HepG2 (cell line): ENCODE measurements at regions not wholly inside any gene's neighbourhood (a gene's known extent, or its start where the extent isn't known, plus 50 kb on each side); places are given as distances from the start of the nearest gene placed in this dataset.
A peak's percentile ranks its signal among the peaks of the same experiment; 100 is the strongest.

Experiments used
- ARID2 ChIP-seq: sonication (generic); formaldehyde crosslinking; IDR thresholded peaks from 2 replicates; pipeline ENCODE4 v1.8.1; 2022; ENCODE audit warnings: mild to moderate bottlenecking, missing genetic modification reagents, borderline replicate concordance
- CENPT ChIP-seq: sonication (generic); formaldehyde crosslinking; IDR thresholded peaks from 2 replicates; pipeline ENCODE4 v1.8.0; 2022; ENCODE audit warnings: low read depth, mild to moderate bottlenecking, moderate library complexity, missing genetic modification reagents
- DPF2 ChIP-seq: sonication (generic); formaldehyde crosslinking; IDR thresholded peaks from 2 replicates; pipeline ENCODE4 v1.4.0; 2020; ENCODE audit warnings: mild to moderate bottlenecking, low read depth, missing genetic modification reagents, borderline replicate concordance
- KDM5B ChIP-seq: sonication (generic); formaldehyde crosslinking; IDR thresholded peaks from 2 replicates; pipeline ENCODE4 v1.4.0; 2020; ENCODE audit warnings: missing genetic modification reagents, mild to moderate bottlenecking, borderline replicate concordance
- MBD4 ChIP-seq: IDR thresholded peaks from 2 replicates; pipeline ENCODE4 v1.6.1; 2012; ENCODE audit warnings: low read length, inconsistent platforms, borderline replicate concordance
- MEF2D ChIP-seq: sonication (generic); formaldehyde crosslinking; IDR thresholded peaks from 2 replicates; pipeline ENCODE4 v1.5.1; 2020; ENCODE audit warnings: mild to moderate bottlenecking, missing genetic modification reagents
- MIER3 ChIP-seq: IDR thresholded peaks from 2 replicates; pipeline ENCODE4 v1.6.1; 2016; ENCODE audit warnings: missing compliant biosample characterization, borderline replicate concordance
- RBAK ChIP-seq: sonication (generic); formaldehyde crosslinking; IDR thresholded peaks from 2 replicates; pipeline ENCODE4 v1.5.1; 2020; ENCODE audit warnings: mild to moderate bottlenecking, missing genetic modification reagents
- RORA ChIP-seq: sonication (generic); formaldehyde crosslinking; IDR thresholded peaks from 2 replicates; pipeline ENCODE4 v1.5.0; 2020; ENCODE audit warnings: mild to moderate bottlenecking, missing genetic modification reagents, moderate library complexity
- SRSF1 ChIP-seq: fragments of 200-400 bp; formaldehyde crosslinking; optimal IDR thresholded peaks from 2 replicates; pipeline ENCODE3; 2017; ENCODE audit warnings: mild to moderate bottlenecking, low read depth, low read length, moderate library complexity
- STAT5B ChIP-seq: sonication (generic); formaldehyde crosslinking; IDR thresholded peaks from 2 replicates; pipeline ENCODE4 v1.4.0; 2020; ENCODE audit warnings: missing genetic modification reagents
- TEAD2 ChIP-seq: sonication (generic); formaldehyde crosslinking; IDR thresholded peaks from 2 replicates; pipeline ENCODE4 v1.9.0; 2021; ENCODE audit warnings: missing genetic modification reagents
- TGIF2 ChIP-seq: IDR thresholded peaks from 2 replicates; pipeline ENCODE4 v1.6.1; 2016; ENCODE audit warnings: control low read depth, missing compliant biosample characterization
- THAP11 ChIP-seq: IDR thresholded peaks from 2 replicates; pipeline ENCODE4 v1.6.1; 2016; ENCODE audit warnings: missing biosample characterization, missing genetic modification reagents
- ZNF703 ChIP-seq: sonication (generic); formaldehyde crosslinking; IDR thresholded peaks from 2 replicates; pipeline ENCODE4 v1.5.1; 2020; ENCODE audit warnings: missing genetic modification reagents, mild to moderate bottlenecking, moderate library complexity, borderline replicate concordance
- ZNF773 ChIP-seq: sonication (generic); formaldehyde crosslinking; IDR thresholded peaks from 2 replicates; pipeline ENCODE4 v1.4.0; 2020; ENCODE audit warnings: missing genetic modification reagents, borderline replicate concordance
- ZSCAN25 ChIP-seq: sonication (generic); formaldehyde crosslinking; IDR thresholded peaks from 2 replicates; pipeline ENCODE4 v1.8.0; 2022; ENCODE audit warnings: mild to moderate bottlenecking, missing genetic modification reagents
- TF ChIP-seq, protein P1 (sequence below): sonication (generic); formaldehyde crosslinking; IDR thresholded peaks from 2 replicates; pipeline ENCODE4 v1.4.0; 2020; ENCODE audit warnings: missing genetic modification reagents
- TF ChIP-seq, protein P2 (sequence below): sonication (generic); formaldehyde crosslinking; IDR thresholded peaks from 2 replicates; pipeline ENCODE4 v1.8.1; 2023; ENCODE audit warnings: missing genetic modification reagents, inconsistent platforms, borderline replicate concordance
- TF ChIP-seq, protein P3 (sequence below): sonication (generic); formaldehyde crosslinking; IDR thresholded peaks from 2 replicates; pipeline ENCODE4 v1.8.0; 2022; ENCODE audit warnings: missing genetic modification reagents, mild to moderate bottlenecking, inconsistent platforms, borderline replicate concordance
- TF ChIP-seq, protein P4 (sequence below): sonication (generic); formaldehyde crosslinking; IDR thresholded peaks from 2 replicates; pipeline ENCODE4 v1.4.0; 2020; ENCODE audit warnings: missing genetic modification reagents
- TF ChIP-seq, protein P5 (sequence below): sonication (generic); formaldehyde crosslinking; conservative IDR thresholded peaks from 2 replicates; pipeline ENCODE4 v1.8.0; 2022; ENCODE audit warnings: low read depth, missing genetic modification reagents

DNA sequence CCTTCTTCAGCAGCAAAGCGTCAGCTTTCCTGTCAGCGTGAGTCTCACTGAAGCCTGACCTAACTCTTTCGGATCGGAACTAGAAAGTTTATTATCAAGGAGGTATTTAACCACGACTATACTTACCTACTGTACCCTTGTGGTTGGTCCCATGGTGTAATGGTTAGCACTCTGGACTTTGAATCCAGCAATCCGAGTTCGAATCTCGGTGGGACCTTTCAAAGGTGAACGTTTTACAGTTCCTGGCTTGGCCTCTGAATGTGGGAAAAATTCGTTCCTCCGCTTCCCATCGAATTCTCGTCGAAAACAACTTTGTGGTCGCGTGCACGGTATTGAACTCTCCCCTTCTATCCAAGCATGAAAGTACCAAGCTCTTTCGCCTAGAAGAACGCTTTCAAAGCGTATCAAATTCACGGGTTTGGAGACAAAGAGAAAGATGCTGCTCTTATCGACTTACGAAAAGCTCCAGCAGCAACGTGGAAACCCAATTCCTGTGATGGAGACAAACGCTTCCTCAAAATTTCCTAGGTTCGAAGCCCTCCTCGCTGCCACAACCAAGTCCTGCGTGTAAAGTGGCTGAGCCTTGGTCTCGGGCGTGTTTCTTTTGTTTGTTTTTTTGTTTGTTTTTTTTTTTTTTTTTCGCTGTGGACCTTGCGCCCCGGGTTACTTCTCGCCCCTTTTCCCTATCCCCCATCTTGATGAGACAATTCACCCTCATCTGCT, 63.7 kb downstream of the GPX5 start (continued):
- TF ChIP-seq, protein P1, sequence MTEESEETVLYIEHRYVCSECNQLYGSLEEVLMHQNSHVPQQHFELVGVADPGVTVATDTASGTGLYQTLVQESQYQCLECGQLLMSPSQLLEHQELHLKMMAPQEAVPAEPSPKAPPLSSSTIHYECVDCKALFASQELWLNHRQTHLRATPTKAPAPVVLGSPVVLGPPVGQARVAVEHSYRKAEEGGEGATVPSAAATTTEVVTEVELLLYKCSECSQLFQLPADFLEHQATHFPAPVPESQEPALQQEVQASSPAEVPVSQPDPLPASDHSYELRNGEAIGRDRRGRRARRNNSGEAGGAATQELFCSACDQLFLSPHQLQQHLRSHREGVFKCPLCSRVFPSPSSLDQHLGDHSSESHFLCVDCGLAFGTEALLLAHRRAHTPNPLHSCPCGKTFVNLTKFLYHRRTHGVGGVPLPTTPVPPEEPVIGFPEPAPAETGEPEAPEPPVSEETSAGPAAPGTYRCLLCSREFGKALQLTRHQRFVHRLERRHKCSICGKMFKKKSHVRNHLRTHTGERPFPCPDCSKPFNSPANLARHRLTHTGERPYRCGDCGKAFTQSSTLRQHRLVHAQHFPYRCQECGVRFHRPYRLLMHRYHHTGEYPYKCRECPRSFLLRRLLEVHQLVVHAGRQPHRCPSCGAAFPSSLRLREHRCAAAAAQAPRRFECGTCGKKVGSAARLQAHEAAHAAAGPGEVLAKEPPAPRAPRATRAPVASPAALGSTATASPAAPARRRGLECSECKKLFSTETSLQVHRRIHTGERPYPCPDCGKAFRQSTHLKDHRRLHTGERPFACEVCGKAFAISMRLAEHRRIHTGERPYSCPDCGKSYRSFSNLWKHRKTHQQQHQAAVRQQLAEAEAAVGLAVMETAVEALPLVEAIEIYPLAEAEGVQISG (CRISPR knock-in tag): peak; percentile 95
- TF ChIP-seq, protein P2, sequence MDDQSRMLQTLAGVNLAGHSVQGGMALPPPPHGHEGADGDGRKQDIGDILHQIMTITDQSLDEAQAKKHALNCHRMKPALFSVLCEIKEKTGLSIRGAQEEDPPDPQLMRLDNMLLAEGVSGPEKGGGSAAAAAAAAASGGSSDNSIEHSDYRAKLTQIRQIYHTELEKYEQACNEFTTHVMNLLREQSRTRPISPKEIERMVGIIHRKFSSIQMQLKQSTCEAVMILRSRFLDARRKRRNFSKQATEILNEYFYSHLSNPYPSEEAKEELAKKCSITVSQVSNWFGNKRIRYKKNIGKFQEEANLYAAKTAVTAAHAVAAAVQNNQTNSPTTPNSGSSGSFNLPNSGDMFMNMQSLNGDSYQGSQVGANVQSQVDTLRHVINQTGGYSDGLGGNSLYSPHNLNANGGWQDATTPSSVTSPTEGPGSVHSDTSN (CRISPR knock-in tag): no peak
- no peak; the same call in 1 of the 2 replicates for TF ChIP-seq CENPT (CRISPR knock-in tag)
- TF ChIP-seq MBD4: no peak
- TF ChIP-seq MEF2D: peak; percentile 58
- no peak for TF ChIP-seq ARID2
- TF ChIP-seq, protein P3, sequence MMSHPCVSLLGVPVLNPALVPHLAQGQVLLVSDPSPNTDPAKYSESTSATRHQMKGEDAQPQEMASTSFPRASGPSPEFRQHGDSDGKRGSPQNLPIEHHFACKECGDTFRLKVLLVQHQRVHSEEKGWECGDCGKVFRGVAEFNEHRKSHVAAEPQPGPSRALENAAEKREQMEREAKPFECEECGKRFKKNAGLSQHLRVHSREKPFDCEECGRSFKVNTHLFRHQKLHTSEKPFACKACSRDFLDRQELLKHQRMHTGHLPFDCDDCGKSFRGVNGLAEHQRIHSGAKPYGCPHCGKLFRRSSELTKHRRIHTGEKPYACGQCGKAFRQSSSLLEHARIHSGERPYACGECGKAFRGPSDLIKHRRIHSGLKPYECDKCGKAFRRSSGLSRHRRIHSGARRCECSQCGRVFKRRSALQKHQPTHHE (CRISPR knock-in tag): peak; percentile 87; the same call in 1 of the 2 replicates
- TF ChIP-seq, protein P4, sequence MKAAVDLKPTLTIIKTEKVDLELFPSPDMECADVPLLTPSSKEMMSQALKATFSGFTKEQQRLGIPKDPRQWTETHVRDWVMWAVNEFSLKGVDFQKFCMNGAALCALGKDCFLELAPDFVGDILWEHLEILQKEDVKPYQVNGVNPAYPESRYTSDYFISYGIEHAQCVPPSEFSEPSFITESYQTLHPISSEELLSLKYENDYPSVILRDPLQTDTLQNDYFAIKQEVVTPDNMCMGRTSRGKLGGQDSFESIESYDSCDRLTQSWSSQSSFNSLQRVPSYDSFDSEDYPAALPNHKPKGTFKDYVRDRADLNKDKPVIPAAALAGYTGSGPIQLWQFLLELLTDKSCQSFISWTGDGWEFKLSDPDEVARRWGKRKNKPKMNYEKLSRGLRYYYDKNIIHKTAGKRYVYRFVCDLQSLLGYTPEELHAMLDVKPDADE: no peak
- 0 out of 2 replicates have a peak, but pooled peaks have one; percentile 54 for TF ChIP-seq RBAK (CRISPR knock-in tag)
- no peak for TF ChIP-seq ZNF703 (CRISPR knock-in tag)
- TF ChIP-seq SRSF1: no peak
- TF ChIP-seq TGIF2: no peak; the same call in 1 of the 2 replicates
- TF ChIP-seq MIER3 (CRISPR knock-in tag): peak; percentile 73; the same call in 1 of the 2 replicates
- no peak for TF ChIP-seq ZNF773 (CRISPR knock-in tag)
- TF ChIP-seq, protein P5, sequence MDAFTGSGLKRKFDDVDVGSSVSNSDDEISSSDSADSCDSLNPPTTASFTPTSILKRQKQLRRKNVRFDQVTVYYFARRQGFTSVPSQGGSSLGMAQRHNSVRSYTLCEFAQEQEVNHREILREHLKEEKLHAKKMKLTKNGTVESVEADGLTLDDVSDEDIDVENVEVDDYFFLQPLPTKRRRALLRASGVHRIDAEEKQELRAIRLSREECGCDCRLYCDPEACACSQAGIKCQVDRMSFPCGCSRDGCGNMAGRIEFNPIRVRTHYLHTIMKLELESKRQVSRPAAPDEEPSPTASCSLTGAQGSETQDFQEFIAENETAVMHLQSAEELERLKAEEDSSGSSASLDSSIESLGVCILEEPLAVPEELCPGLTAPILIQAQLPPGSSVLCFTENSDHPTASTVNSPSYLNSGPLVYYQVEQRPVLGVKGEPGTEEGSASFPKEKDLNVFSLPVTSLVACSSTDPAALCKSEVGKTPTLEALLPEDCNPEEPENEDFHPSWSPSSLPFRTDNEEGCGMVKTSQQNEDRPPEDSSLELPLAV: no peak
- TF ChIP-seq RORA (CRISPR knock-in tag): no peak
- no peak for TF ChIP-seq KDM5B
- TF ChIP-seq DPF2 (CRISPR knock-in tag): no peak
- peak; percentile 72; the same call in 1 of the 2 replicates for TF ChIP-seq ZSCAN25 (CRISPR knock-in tag)
- TF ChIP-seq STAT5B (CRISPR knock-in tag): no peak
- TF ChIP-seq THAP11: peak; percentile 85
- TF ChIP-seq TEAD2 (CRISPR knock-in tag): no peak
